ENCODE measurements at regions not wholly inside any gene's neighbourhood (a gene's known extent, or its start where the extent isn't known, plus 50 kb on each side); places are given as distances from the start of the nearest gene placed in this dataset.
"Not testable (repeated sequence)": the region's sequence is repeated elsewhere in the genome, so short reads cannot be mapped to it uniquely, and the experiment has no call there.

- no peak overlapping the region for H3K4me3 ChIP-seq (ENCODE audit: low read depth, low read length)
- no peaks in the 10 kb centered on the region for H3K36me3 ChIP-seq (ENCODE audit: control insufficient read depth in 1 of 2, insufficient read depth in 2 of 2, low read length in 2 of 2)
- no peak overlapping the region for H2BK12ac ChIP-seq (ENCODE audit: low read length)
- H3K23ac ChIP-seq (ENCODE audit: low read length) = no peak overlapping the region
- no peaks in the 10 kb centered on the region for H3K27me3 ChIP-seq (ENCODE audit: insufficient read depth, low read length)
- no peak overlapping the region for H4K91ac ChIP-seq (ENCODE audit: low read depth, low read length)
- H3K9ac ChIP-seq (ENCODE audit: low read length) = no peak overlapping the region
- no peak overlapping the region for H2AK5ac ChIP-seq (ENCODE audit: low read length)
- no peak overlapping the region for H3K27ac ChIP-seq (ENCODE audit: low read depth, low read length)
- H2AFZ ChIP-seq (ENCODE audit: insufficient read depth, low read length, poor library complexity) = no peak overlapping the region
- H2BK120ac ChIP-seq (ENCODE audit: insufficient read depth, low read length, poor library complexity) = no peak overlapping the region
- no peak overlapping the region for H3K4ac ChIP-seq (ENCODE audit: low read depth, low read length)
- no peaks in the 10 kb centered on the region for H3K79me2 ChIP-seq (ENCODE audit: control insufficient read depth, insufficient read depth, low read length, poor library complexity)
- H3K14ac ChIP-seq (ENCODE audit: low read length) = no peak overlapping the region
- no peak for DNase-seq
- H4K8ac ChIP-seq (ENCODE audit: low read depth, low read length) = no peak overlapping the region
- H3K9me3 ChIP-seq (ENCODE audit: insufficient read depth, low read depth, low read length) = no peaks in the 10 kb centered on the region
- no peak overlapping the region for H3K4me2 ChIP-seq (ENCODE audit: low read length)
- no peaks in the 10 kb centered on the region for H3K4me1 ChIP-seq (ENCODE audit: control insufficient read depth in 1 of 2, insufficient read depth in 2 of 2, low read length in 2 of 2)
- no peaks in the 10 kb centered on the region for H3K79me1 ChIP-seq (ENCODE audit: low read length)
- H4K12ac ChIP-seq (ENCODE audit: low read depth, low read length) = no peak overlapping the region
- H2BK5ac ChIP-seq (ENCODE audit: low read depth, low read length, poor library complexity) = no peak overlapping the region
- no CpG with 5 or more reads among the region's 4 CpGs for WGBS (ENCODE audit: extremely low coverage, insufficient coverage, insufficient read length)
- no peak overlapping the region for H3K18ac ChIP-seq (ENCODE audit: low read length)
Measured at GRCh38 chr12:4187916-4188315, 85.6 kb upstream of the CCND2 start.

- not testable (repeated sequence) for H3K18ac ChIP-seq (ENCODE audit: low read length); H3K4me3 ChIP-seq (ENCODE audit: low read depth, low read length); H3K4me1 ChIP-seq (ENCODE audit: control insufficient read depth in 1 of 2, insufficient read depth in 2 of 2, low read length in 2 of 2); H4K8ac ChIP-seq (ENCODE audit: low read depth, low read length); H4K12ac ChIP-seq (ENCODE audit: low read depth, low read length); H2BK120ac ChIP-seq (ENCODE audit: insufficient read depth, low read length, poor library complexity); H2BK5ac ChIP-seq (ENCODE audit: low read depth, low read length, poor library complexity); H2AFZ ChIP-seq (ENCODE audit: insufficient read depth, low read length, poor library complexity); H3K4ac ChIP-seq (ENCODE audit: low read depth, low read length); H3K23ac ChIP-seq (ENCODE audit: low read length); H4K91ac ChIP-seq (ENCODE audit: low read depth, low read length); H3K36me3 ChIP-seq (ENCODE audit: control insufficient read depth in 1 of 2, insufficient read depth in 2 of 2, low read length in 2 of 2); H3K14ac ChIP-seq (ENCODE audit: low read length); DNase-seq; H3K27ac ChIP-seq (ENCODE audit: low read depth, low read length); H3K9me3 ChIP-seq (ENCODE audit: insufficient read depth, low read depth, low read length); H2AK5ac ChIP-seq (ENCODE audit: low read length); H3K27me3 ChIP-seq (ENCODE audit: insufficient read depth, low read length); H2BK12ac ChIP-seq (ENCODE audit: low read length); H3K79me2 ChIP-seq (ENCODE audit: control insufficient read depth, insufficient read depth, low read length, poor library complexity); H3K4me2 ChIP-seq (ENCODE audit: low read length); H3K9ac ChIP-seq (ENCODE audit: low read length); H3K79me1 ChIP-seq (ENCODE audit: low read length)
- whole genome bisulfite sequencing (ENCODE audit: extremely low coverage, insufficient coverage, insufficient read length) = no CpG with 5 or more reads among the region's 3 CpGs
Measured at GRCh38 chr12:4187315-4187714, 86.2 kb upstream of the CCND2 start.

GRCh38 chr12:4178424-4179170 lies 95.0 kb upstream of the CCND2 start:
- no peak overlapping the region for H4K12ac ChIP-seq (ENCODE audit: low read depth, low read length)
- H3K27me3 ChIP-seq (ENCODE audit: insufficient read depth, low read length) = no peaks in the 10 kb centered on the region
- no peak overlapping the region for H3K4me2 ChIP-seq (ENCODE audit: low read length)
- no peaks in the 10 kb centered on the region for H3K36me3 ChIP-seq (ENCODE audit: control insufficient read depth in 1 of 2, insufficient read depth in 2 of 2, low read length in 2 of 2)
- H3K14ac ChIP-seq (ENCODE audit: low read length) = no peak overlapping the region
- no peak overlapping the region for H3K23ac ChIP-seq (ENCODE audit: low read length)
- H3K4ac ChIP-seq (ENCODE audit: low read depth, low read length) = no peak overlapping the region
- no peak overlapping the region for H4K8ac ChIP-seq (ENCODE audit: low read depth, low read length)
- no peaks in the 10 kb centered on the region for H3K79me1 ChIP-seq (ENCODE audit: low read length)
- no peak overlapping the region for H3K27ac ChIP-seq (ENCODE audit: low read depth, low read length)
- no peak overlapping the region for H4K91ac ChIP-seq (ENCODE audit: low read depth, low read length)
- H2BK12ac ChIP-seq (ENCODE audit: low read length) = no peak overlapping the region
- no peak overlapping the region for H2BK120ac ChIP-seq (ENCODE audit: insufficient read depth, low read length, poor library complexity)
- no peaks in the 10 kb centered on the region for H3K9me3 ChIP-seq (ENCODE audit: insufficient read depth, low read depth, low read length)
- no peaks in the 10 kb centered on the region for H3K79me2 ChIP-seq (ENCODE audit: control insufficient read depth, insufficient read depth, low read length, poor library complexity)
- WGBS (ENCODE audit: extremely low coverage, insufficient coverage, insufficient read length) = no CpG with 5 or more reads among the region's 4 CpGs
- no peak overlapping the region for H2AFZ ChIP-seq (ENCODE audit: insufficient read depth, low read length, poor library complexity)
- no peak for DNase-seq
- no peak overlapping the region for H2BK5ac ChIP-seq (ENCODE audit: low read depth, low read length, poor library complexity)
- no peak overlapping the region for H2AK5ac ChIP-seq (ENCODE audit: low read length)
- no peak overlapping the region for H3K4me3 ChIP-seq (ENCODE audit: low read depth, low read length)
- no peak overlapping the region for H3K9ac ChIP-seq (ENCODE audit: low read length)
- H3K4me1 ChIP-seq (ENCODE audit: control insufficient read depth in 1 of 2, insufficient read depth in 2 of 2, low read length in 2 of 2) = no peaks in the 10 kb centered on the region
- no peak overlapping the region for H3K18ac ChIP-seq (ENCODE audit: low read length)

- no CpG with 5 or more reads among the region's 2 CpGs for WGBS (ENCODE audit: extremely low coverage, insufficient coverage, insufficient read length)
- Histone ChIP-seq H3K27ac (ENCODE audit: low read depth, low read length) (no peak overlapping the region), H2BK12ac (ENCODE audit: low read length) (no peak overlapping the region), H3K79me1 (ENCODE audit: low read length) (no peaks in the 10 kb centered on the region), H4K91ac (ENCODE audit: low read depth, low read length) (no peak overlapping the region), H3K4me1 (ENCODE audit: control insufficient read depth in 1 of 2, insufficient read depth in 2 of 2, low read length in 2 of 2) (no peaks in the 10 kb centered on the region), H3K14ac (ENCODE audit: low read length) (no peak overlapping the region), H2AK5ac (ENCODE audit: low read length) (no peak overlapping the region), H2BK5ac (ENCODE audit: low read depth, low read length, poor library complexity) (no peak overlapping the region), H4K8ac (ENCODE audit: low read depth, low read length) (no peak overlapping the region), H2AFZ (ENCODE audit: insufficient read depth, low read length, poor library complexity) (no peak overlapping the region), H2BK120ac (ENCODE audit: insufficient read depth, low read length, poor library complexity) (no peak overlapping the region), H4K12ac (ENCODE audit: low read depth, low read length) (no peak overlapping the region), H3K9ac (ENCODE audit: low read length) (no peak overlapping the region), H3K4me3 (ENCODE audit: low read depth, low read length) (no peak overlapping the region), H3K23ac (ENCODE audit: low read length) (no peak overlapping the region), H3K27me3 (ENCODE audit: insufficient read depth, low read length) (no peaks in the 10 kb centered on the region), H3K36me3 (ENCODE audit: control insufficient read depth in 1 of 2, insufficient read depth in 2 of 2, low read length in 2 of 2) (no peaks in the 10 kb centered on the region), H3K18ac (ENCODE audit: low read length) (no peak overlapping the region), H3K4ac (ENCODE audit: low read depth, low read length) (no peak overlapping the region), H3K9me3 (ENCODE audit: insufficient read depth, low read depth, low read length) (no peaks in the 10 kb centered on the region), H3K79me2 (ENCODE audit: control insufficient read depth, insufficient read depth, low read length, poor library complexity) (no peaks in the 10 kb centered on the region), H3K4me2 (ENCODE audit: low read length) (no peak overlapping the region)
- DNase-seq = no peak
Measured at GRCh38 chr12:4177262-4177661, 96.3 kb upstream of the CCND2 start.
